Right lobe of liver (tissue), 4 donors: ENCODE measurements at regions not wholly inside any gene's neighbourhood (a gene's known extent, or its start where the extent isn't known, plus 50 kb on each side); places are given as distances from the start of the nearest gene placed in this dataset.

Experiments used
- POLR2A ChIP-seq: fragments of 450-650 bp; IDR thresholded peaks from one replicate; pipeline ENCODE4 v1.6.1; 2017; ENCODE audit warnings: antibody characterized with exemption, mild to moderate bottlenecking
- TF ChIP-seq, protein P1 (sequence below), 4 donors: fragments of 200-600 bp in 3 of 4; fragments of 450-650 bp in 1 of 4; IDR thresholded peaks; one replicate each; pipeline versions ENCODE4 v1.5.1 to v1.8.0; 2016 to 2022; ENCODE audit warnings: antibody characterized with exemption in 4 of 4, mild to moderate bottlenecking in 2 of 4
- donor health status: DM: no; HTN: no; CAD: no.
- donor health status: DM: no; HTN: no; CAD: no.
- donor health status: DM: no; HTN: yes; CAD: no.

GRCh38 chr12:17829813-17830212 is 260.2 kb downstream of the RERGL start:
- TF ChIP-seq, protein P1, sequence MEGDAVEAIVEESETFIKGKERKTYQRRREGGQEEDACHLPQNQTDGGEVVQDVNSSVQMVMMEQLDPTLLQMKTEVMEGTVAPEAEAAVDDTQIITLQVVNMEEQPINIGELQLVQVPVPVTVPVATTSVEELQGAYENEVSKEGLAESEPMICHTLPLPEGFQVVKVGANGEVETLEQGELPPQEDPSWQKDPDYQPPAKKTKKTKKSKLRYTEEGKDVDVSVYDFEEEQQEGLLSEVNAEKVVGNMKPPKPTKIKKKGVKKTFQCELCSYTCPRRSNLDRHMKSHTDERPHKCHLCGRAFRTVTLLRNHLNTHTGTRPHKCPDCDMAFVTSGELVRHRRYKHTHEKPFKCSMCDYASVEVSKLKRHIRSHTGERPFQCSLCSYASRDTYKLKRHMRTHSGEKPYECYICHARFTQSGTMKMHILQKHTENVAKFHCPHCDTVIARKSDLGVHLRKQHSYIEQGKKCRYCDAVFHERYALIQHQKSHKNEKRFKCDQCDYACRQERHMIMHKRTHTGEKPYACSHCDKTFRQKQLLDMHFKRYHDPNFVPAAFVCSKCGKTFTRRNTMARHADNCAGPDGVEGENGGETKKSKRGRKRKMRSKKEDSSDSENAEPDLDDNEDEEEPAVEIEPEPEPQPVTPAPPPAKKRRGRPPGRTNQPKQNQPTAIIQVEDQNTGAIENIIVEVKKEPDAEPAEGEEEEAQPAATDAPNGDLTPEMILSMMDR (IDR thresholded peaks at IDR 0.05): no peak
- TF ChIP-seq POLR2A: no peak
